GM12892 (cell line): ENCODE measurements at regions not wholly inside any gene's neighbourhood (a gene's known extent, or its start where the extent isn't known, plus 50 kb on each side); places are given as distances from the start of the nearest gene placed in this dataset.

Experiments used
- DNase-seq: peaks from one replicate; pipeline ENCODE4 v3.0.0; 2011; ENCODE audit not compliant: insufficient read length
- FAIRE-seq: peaks from 2 replicates; lab custom pipeline; 2011; peaks lifted over from hg19 to GRCh38; lab: Jason Lieb, UNC
- POLR2A ChIP-seq: IDR thresholded peaks from 2 replicates; pipeline ENCODE4 v1.6.1; 2011; ENCODE audit warnings: low read depth, low read length, control low read depth
- POLR2AphosphoS5 ChIP-seq: IDR thresholded peaks from 2 replicates; pipeline ENCODE4 v1.6.1; 2011; ENCODE audit warnings: low read depth, low read length, control low read depth
- TAF1 ChIP-seq: IDR thresholded peaks from 2 replicates; pipeline ENCODE4 v1.6.1; 2011; ENCODE audit warnings: low read depth, mild to moderate bottlenecking, control low read depth, low read length, borderline replicate concordance

GRCh38 chr6:113428702-113429101 lies 428.4 kb upstream of the MARCKS start:
- TF ChIP-seq TAF1 (no peak), POLR2AphosphoS5 (no peak), POLR2A (no peak)
- FAIRE-seq (no peak), DNase-seq (no peak)

GRCh38 chr6:113432521-113433334 lies 424.4 kb upstream of the MARCKS start:
- TF ChIP-seq POLR2A: no peak
- no peak for TF ChIP-seq POLR2AphosphoS5
- no peak for TF ChIP-seq TAF1
- DNase-seq (no peak), FAIRE-seq (no peak)

DNA sequence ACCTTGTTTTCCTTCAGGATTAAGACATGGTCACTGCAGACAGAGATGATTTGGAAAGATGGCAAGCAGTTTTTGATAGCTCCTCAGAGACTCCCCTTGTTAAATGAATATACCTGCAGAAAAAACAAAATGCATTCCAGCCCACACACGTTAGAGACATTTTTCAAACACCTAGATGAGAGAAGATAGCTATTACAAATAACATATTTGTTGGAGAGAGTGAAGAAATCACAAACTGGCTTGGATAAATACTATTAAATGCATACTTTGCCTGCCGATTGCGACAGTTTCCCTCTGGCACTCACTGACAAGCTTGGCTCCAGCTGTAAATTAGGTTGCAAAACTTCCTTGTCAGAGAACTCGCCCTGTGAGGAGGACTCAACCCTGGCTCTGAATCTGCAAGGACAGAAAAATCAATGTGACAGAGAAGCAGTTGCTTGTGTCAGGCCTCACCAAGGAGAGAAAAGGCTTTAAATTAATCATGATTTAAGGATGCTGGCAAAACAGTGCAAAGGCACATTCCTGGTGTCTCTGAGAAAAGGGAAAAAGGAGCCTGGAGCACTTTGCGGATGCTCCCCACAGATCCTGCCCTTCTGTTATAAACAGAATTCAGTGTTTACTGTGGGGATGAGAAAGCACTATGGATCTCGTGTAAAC lies 423.7 kb upstream of the MARCKS start:
- FAIRE-seq: no peak
- DNase-seq: no peak
- TF ChIP-seq POLR2AphosphoS5: no peak
- TF ChIP-seq POLR2A: no peak
- no peak for TF ChIP-seq TAF1

DNA sequence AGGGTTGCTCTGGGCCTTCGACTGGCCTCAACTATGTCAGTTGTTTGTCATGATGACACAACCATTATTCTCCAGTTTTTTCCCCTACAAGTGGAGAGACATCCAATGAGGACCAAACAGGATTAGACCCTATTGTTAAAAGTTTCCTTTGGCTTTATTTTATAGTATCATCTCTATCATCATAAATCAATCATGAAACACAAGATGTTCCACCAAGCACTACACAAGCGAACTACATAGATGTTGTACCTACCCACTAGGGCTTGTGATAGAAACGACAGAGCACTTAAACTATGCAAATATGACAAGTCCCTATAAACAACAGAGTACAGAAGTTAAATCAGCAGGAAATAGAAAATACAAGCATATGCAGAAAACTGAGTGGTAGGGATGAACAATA lies 422.5 kb upstream of the MARCKS start:
- no peak for FAIRE-seq
- DNase-seq: no peak
- TF ChIP-seq TAF1 (no peak), POLR2A (no peak), POLR2AphosphoS5 (no peak)

DNA sequence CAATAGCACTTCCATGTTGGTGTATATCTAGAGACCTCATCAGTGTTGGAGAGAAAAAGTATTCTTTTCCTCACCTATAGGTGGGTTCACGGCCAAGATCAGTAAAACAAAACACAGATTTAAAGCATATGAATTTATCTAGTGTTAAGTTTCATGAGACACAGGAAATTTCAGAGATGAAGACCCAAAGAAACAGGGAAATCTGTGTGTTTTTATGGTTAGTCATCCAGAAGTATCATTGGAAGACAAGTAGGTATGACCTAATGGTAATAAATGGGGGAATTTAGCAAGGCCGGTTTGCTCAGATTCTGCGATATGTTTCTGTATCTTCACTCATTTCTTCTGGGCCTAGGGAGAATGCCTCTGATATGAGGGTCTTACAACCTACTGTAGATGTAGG lies 419.6 kb upstream of the MARCKS start:
- no peak for TF ChIP-seq POLR2AphosphoS5
- FAIRE-seq (no peak), DNase-seq (no peak)

- no peak for FAIRE-seq
- TF ChIP-seq TAF1 (no peak), POLR2A (no peak), POLR2AphosphoS5 (no peak)
Measured at GRCh38 chr6:113439866-113440265, 417.3 kb upstream of the MARCKS start.

DNA sequence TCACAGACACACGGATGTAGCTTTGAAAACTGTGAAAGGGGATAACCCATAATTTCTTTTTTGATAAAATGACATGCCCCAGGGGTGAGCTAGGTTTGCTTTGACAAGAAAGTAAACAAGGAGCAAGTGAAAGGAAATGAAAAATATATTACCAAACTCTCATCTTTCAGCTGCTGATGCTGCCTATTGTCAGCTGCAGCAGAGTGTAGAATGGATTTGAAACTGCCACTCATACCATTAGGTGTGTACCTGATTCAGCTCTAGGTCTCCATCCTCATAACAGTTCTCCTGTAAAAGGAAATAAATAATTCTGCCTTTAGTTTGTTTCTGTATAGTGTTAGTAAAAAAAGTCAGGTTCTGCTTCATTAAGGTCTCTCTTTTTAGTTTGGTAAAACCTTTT lies 415.1 kb upstream of the MARCKS start:
- FAIRE-seq (no peak), DNase-seq (no peak)
- TF ChIP-seq TAF1 (no peak), POLR2A (no peak), POLR2AphosphoS5 (no peak)

More at GRCh38 chr6:113439866-113440265, 417.3 kb upstream of the MARCKS start:
- no peak for DNase-seq

GRCh38 chr6:113445201-113445600 lies 411.9 kb upstream of the MARCKS start:
- no peak for FAIRE-seq
- no peak for TF ChIP-seq POLR2AphosphoS5
- no peak for TF ChIP-seq POLR2A
- no peak for TF ChIP-seq TAF1
- no peak for DNase-seq

DNA sequence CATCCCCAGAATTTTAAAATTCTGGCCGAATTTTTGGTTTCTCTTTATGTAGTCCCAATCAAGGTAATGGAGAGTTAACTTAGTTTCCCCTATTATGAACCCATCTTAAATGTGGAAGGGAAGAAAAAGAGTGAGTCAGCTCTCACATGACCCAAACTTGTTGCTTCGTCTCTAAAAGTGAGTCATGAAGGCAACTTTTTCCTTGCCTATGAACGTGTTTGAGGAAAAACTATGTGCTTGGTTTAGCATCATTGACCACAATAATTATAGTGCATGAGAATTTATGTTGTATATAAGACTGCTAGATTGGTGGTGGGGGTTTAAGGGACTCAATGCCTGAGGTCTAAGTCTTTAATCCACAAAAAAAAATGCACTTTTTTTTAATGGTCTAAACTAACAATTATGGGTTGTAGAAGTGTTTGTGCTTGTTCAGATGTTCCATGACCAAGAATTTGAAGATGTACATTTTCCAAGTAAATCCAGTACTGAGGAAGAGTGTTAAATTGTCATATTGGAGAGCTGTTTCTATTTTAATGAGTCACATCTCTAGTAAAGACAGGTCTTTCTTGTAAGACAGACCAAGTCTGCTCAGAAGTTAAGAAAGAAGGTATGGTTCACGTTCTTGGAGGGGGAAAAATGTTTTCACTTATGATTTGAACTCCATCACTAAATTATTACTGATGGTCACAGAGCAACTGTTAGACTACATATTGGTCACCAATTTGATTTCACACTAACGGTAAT lies 409.9 kb upstream of the MARCKS start:
- TF ChIP-seq POLR2AphosphoS5 (no peak), POLR2A (no peak), TAF1 (no peak)
- FAIRE-seq: no peak
- no peak for DNase-seq

DNA sequence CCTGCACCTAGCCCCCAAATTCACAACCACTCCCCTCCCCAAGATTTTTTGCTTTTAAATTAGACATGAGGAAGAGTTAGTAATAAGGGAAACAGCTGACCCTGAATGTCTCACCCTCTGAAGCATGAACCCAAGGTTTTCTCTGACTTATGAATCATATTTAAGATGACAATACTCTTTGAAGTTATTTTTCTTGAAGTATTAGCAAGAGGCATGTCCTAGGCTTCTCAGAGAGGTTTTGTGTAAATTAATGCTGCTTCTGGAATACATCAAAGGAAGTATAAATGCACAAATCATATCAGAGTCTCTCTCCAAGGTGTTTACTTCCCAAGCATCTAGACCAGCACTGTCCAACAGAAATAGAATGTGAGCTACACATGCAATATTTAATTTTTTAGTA lies 408.1 kb upstream of the MARCKS start:
- DNase-seq (no peak), FAIRE-seq (no peak)
- TF ChIP-seq POLR2AphosphoS5 (no peak), POLR2A (no peak), TAF1 (no peak)

- DNase-seq (no peak), FAIRE-seq (no peak)
- TF ChIP-seq TAF1 (no peak), POLR2A (no peak), POLR2AphosphoS5 (no peak)
Measured at GRCh38 chr6:113450061-113450465, 407.1 kb upstream of the MARCKS start.

DNA sequence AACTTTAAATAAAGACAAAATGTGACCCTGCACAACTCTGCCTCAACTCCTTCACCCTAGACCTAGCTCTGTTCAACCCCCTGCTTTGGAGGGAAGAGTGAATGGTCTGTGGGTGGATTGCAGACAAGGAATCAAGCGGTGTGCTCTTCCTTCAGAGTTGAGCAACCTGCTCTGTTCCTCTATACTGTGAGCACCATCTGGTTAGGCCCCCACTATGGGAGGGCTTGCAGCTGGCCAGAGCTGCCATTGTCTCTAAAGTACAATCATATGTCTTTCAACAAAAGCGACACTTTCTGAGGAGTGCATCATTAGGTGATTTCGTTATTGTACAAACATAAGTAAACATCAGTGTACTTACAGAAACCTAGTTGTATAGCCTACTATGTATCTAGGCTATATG lies 406.1 kb upstream of the MARCKS start:
- TF ChIP-seq POLR2AphosphoS5: no peak
- no peak for TF ChIP-seq TAF1
- TF ChIP-seq POLR2A: no peak
- DNase-seq (no peak), FAIRE-seq (no peak)
